Stimulated activated naive B cell treated with anti-CD40 and anti-IgM and Interleukin-4, amounts not matched to agents 10 μg/mL and 1 μg/mL and 100 μg/mL, for 72 hours (primary cell): ENCODE measurements at regions not wholly inside any gene's neighbourhood (a gene's known extent, or its start where the extent isn't known, plus 50 kb on each side); places are given as distances from the start of the nearest gene placed in this dataset.
"Not testable (repeated sequence)": the region's sequence is repeated elsewhere in the genome, so short reads cannot be mapped to it uniquely, and the experiment has no call there.

Experiments used
- ATAC-seq, 2 donors: fragments of 150-1000 bp; cut with Tn5 transposase; replicated peaks; 2 replicates each; pipeline ENCODE4 v1.10.0; 2021; ENCODE audit warnings: moderate library complexity in 1 of 2
- DNase-seq: peaks from one replicate; pipeline ENCODE4 v3.0.0; 2021
- H3K27ac Mint-ChIP-seq: one replicate; pipeline ENCODE4 v1.8.0; 2022; ENCODE audit warnings: mild to moderate bottlenecking, mixed read lengths
- H3K27me3 Mint-ChIP-seq, 2 donors: one replicate each; pipeline ENCODE4 v1.8.0; 2022; ENCODE audit warnings: mixed read lengths in 2 of 2
- H3K36me3 Mint-ChIP-seq, 2 donors: one replicate each; pipeline ENCODE4 v1.8.0; 2022; ENCODE audit warnings: mixed read lengths in 2 of 2, mild to moderate bottlenecking in 1 of 2
- H3K4me1 Mint-ChIP-seq, 2 donors: one replicate each; pipeline ENCODE4 v1.8.0; 2022; ENCODE audit warnings: mixed read lengths in 2 of 2, mild to moderate bottlenecking in 1 of 2
- H3K4me3 Mint-ChIP-seq, 2 donors: one replicate each; pipeline ENCODE4 v1.8.0; 2022; ENCODE audit warnings: mild to moderate bottlenecking in 2 of 2, mixed read lengths in 2 of 2, moderate library complexity in 1 of 2
- H3K9me3 Mint-ChIP-seq, 2 donors: one replicate each; pipeline ENCODE4 v1.8.0; 2022; ENCODE audit warnings: mixed read lengths in 2 of 2, mild to moderate bottlenecking in 1 of 2

- DNase-seq, H3K4me1 Mint-ChIP-seq, H3K27ac Mint-ChIP-seq, H3K4me3 Mint-ChIP-seq, H3K36me3 Mint-ChIP-seq, H3K9me3 Mint-ChIP-seq, ATAC-seq, H3K27me3 Mint-ChIP-seq: not testable (repeated sequence)
Observed at GRCh38 chr3:75590382-75590781, 73.7 kb upstream of the FRG2C start.

- peak; percentile 25 for DNase-seq
- not testable (repeated sequence) for H3K36me3 Mint-ChIP-seq, H3K4me3 Mint-ChIP-seq, H3K4me1 Mint-ChIP-seq, ATAC-seq, H3K9me3 Mint-ChIP-seq, H3K27me3 Mint-ChIP-seq, H3K27ac Mint-ChIP-seq
Observed at GRCh38 chr3:75604286-75604934, 59.7 kb upstream of the FRG2C start.

GRCh38 chr3:75607996-75608395 is 56.1 kb upstream of the FRG2C start:
- H3K27ac Mint-ChIP-seq, H3K4me3 Mint-ChIP-seq, DNase-seq, H3K4me1 Mint-ChIP-seq, H3K36me3 Mint-ChIP-seq, ATAC-seq: not testable (repeated sequence)
- Mint-ChIP-seq H3K9me3 (peaks cover 5 to 14% of the 10 kb centered on the region in 2 donors), H3K27me3 (peaks cover 15 to 19% of the 10 kb centered on the region in 2 donors)

- H3K36me3 Mint-ChIP-seq, H3K27ac Mint-ChIP-seq, H3K4me1 Mint-ChIP-seq, DNase-seq, ATAC-seq, H3K4me3 Mint-ChIP-seq: not testable (repeated sequence)
- H3K27me3 Mint-ChIP-seq: peaks cover 15 to 19% of the 10 kb centered on the region in 2 donors
- peaks cover 5 to 14% of the 10 kb centered on the region in 2 donors for H3K9me3 Mint-ChIP-seq
Observed at GRCh38 chr3:75609598-75609997, 54.5 kb upstream of the FRG2C start.

GRCh38 chr3:75610773-75611172 is 53.4 kb upstream of the FRG2C start:
- peaks cover 5 to 14% of the 10 kb centered on the region in 2 donors for H3K9me3 Mint-ChIP-seq
- no peaks in the 10 kb centered on the region for H3K36me3 Mint-ChIP-seq
- ATAC-seq (no peak), DNase-seq (no peak)
- no peaks in the 10 kb centered on the region for H3K4me1 Mint-ChIP-seq
- H3K27ac Mint-ChIP-seq: no peak overlapping the region
- H3K27me3 Mint-ChIP-seq: peaks cover 15 to 19% of the 10 kb centered on the region in 2 donors
- no peak overlapping the region for H3K4me3 Mint-ChIP-seq

- Mint-ChIP-seq H3K9me3 (peaks cover 5 to 14% of the 10 kb centered on the region in 2 donors), H3K27me3 (peaks cover 18 to 24% of the 10 kb centered on the region in 2 donors)
- not testable (repeated sequence) for H3K4me3 Mint-ChIP-seq, DNase-seq, H3K36me3 Mint-ChIP-seq, H3K4me1 Mint-ChIP-seq, H3K27ac Mint-ChIP-seq
- peak in 1 of 2 donors; percentile 18 for ATAC-seq
Observed at GRCh38 chr3:75611724-75612460, 52.2 kb upstream of the FRG2C start.
